HepG2 (cell line): ENCODE measurements at regions not wholly inside any gene's neighbourhood (a gene's known extent, or its start where the extent isn't known, plus 50 kb on each side); places are given as distances from the start of the nearest gene placed in this dataset.

Experiments
- ATAC-seq: fragments of 200-7000 bp; cut with Tn5 transposase; 3 replicates; pipeline ENCODE4 v1.9.1; 2020; ENCODE audit warnings: mild to moderate bottlenecking, moderate library complexity
- BruUV-seq: library from RNA; stranded (reverse); fragments of 400-500 nt; replicated peaks from 2 replicates; lab custom pipeline; 2021; lab: Mats Ljungman, UMichigan
- CTCF ChIA-PET: fragments of 300-600 bp; formaldehyde crosslinking; extraction: SDS; loops from one replicate; lab custom pipeline; 2021; ENCODE audit warnings: low total read pairs, inconsistent platforms, low intra/inter-chr PET ratio; lab: Yijun Ruan, JAX
- POLR2A ChIA-PET: fragments of 350-600 bp; sonication (Branson Sonifier 250); formaldehyde crosslinking; loops from one replicate; lab custom pipeline; 2020; ENCODE audit warnings: antibody characterized with exemption, inconsistent platforms; lab: Yijun Ruan, JAX
- DNase-seq: peaks from one replicate; pipeline ENCODE4 v3.0.0-alpha.2; 2015; ENCODE audit warnings: low spot score
- FAIRE-seq: peaks from 3 replicates; lab custom pipeline; 2011; peaks lifted over from hg19 to GRCh38; lab: Jason Lieb, UNC
- H2AFZ ChIP-seq: one replicate; pipeline ENCODE4 v1.6.1; 2011; ENCODE audit warnings: low read length, inconsistent platforms
- H3K27ac ChIP-seq: fragments of 300-600 bp; 3 replicates; pipeline ENCODE4 v1.8.0; 2011; ENCODE audit warnings: mixed run types, mild to moderate bottlenecking, mixed read lengths, low read length, inconsistent platforms; ENCODE audit not compliant: insufficient read depth; ENCODE audit errors: extremely low read length
- H3K27me3 ChIP-seq, 2 experiments: fragments of 200-600 bp in 1 of 2; 2 replicates in 1 of 2; 3 replicates in 1 of 2; pipeline versions ENCODE4 v1.6.0 to v1.8.0; 2011; ENCODE audit warnings: low read length in 2 of 2, mild to moderate bottlenecking in 2 of 2, moderate library complexity in 2 of 2, inconsistent platforms in 1 of 2; ENCODE audit not compliant: insufficient read depth in 2 of 2, control insufficient read depth in 1 of 2
- H3K36me3 ChIP-seq, 2 experiments: fragments of 200-600 bp in 1 of 2; replicated peaks in 1 of 2; 2 replicates in 1 of 2; 3 replicates in 1 of 2; pipeline versions ENCODE4 v1.5.1 to v1.8.0; 2011; ENCODE audit warnings: low read length in 2 of 2, inconsistent platforms in 1 of 2; ENCODE audit not compliant: insufficient read depth in 2 of 2, control insufficient read depth in 1 of 2
- H3K4me1 ChIP-seq: 2 replicates; pipeline ENCODE4 v1.5.1; 2012; ENCODE audit warnings: low read length, inconsistent platforms; ENCODE audit not compliant: insufficient read depth
- H3K4me2 ChIP-seq: 2 replicates; pipeline ENCODE4 v1.6.0; 2011; ENCODE audit warnings: low read depth, low read length, inconsistent platforms
- H3K4me3 ChIP-seq, 3 experiments: fragments of 200-600 bp in 1 of 3; sonication (generic), shearing (Covaris generic) in 1 of 3; replicated peaks in 1 of 3; 2 replicates each; pipeline ENCODE4 v1.5.1; 2011 to 2016; ENCODE audit warnings: low read length in 3 of 3, inconsistent platforms in 2 of 3, low read depth in 2 of 3, mild to moderate bottlenecking in 2 of 3, control low read depth in 1 of 3, mixed read lengths in 1 of 3; ENCODE audit not compliant: insufficient read depth in 1 of 3
- H3K79me2 ChIP-seq: one replicate; pipeline ENCODE4 v1.6.1; 2011; ENCODE audit warnings: low read length, inconsistent platforms; ENCODE audit not compliant: insufficient read depth
- H3K9ac ChIP-seq: 2 replicates; pipeline ENCODE4 v1.6.0; 2011; ENCODE audit warnings: mild to moderate bottlenecking, low read depth, low read length, inconsistent platforms; ENCODE audit not compliant: insufficient read depth
- H3K9me3 ChIP-seq: 2 replicates; pipeline ENCODE4 v1.5.1; 2012; ENCODE audit warnings: mild to moderate bottlenecking, low read length
- H4K20me1 ChIP-seq: 2 replicates; pipeline ENCODE4 v1.6.0; 2011; ENCODE audit warnings: inconsistent platforms, mild to moderate bottlenecking, low read length, moderate library complexity; ENCODE audit not compliant: insufficient read depth
- BCL6 ChIP-seq: IDR thresholded peaks from 2 replicates; pipeline ENCODE4 v1.6.1; 2016; ENCODE audit warnings: missing genetic modification reagents, missing compliant biosample characterization
- CENPT ChIP-seq: sonication (generic); formaldehyde crosslinking; IDR thresholded peaks from 2 replicates; pipeline ENCODE4 v1.8.0; 2022; ENCODE audit warnings: low read depth, mild to moderate bottlenecking, moderate library complexity, missing genetic modification reagents
- HOXD1 ChIP-seq: sonication (generic); formaldehyde crosslinking; IDR thresholded peaks from 2 replicates; pipeline ENCODE4 v1.5.0; 2020; ENCODE audit warnings: missing genetic modification reagents
- MEIS2 ChIP-seq: sonication (generic); formaldehyde crosslinking; IDR thresholded peaks from 2 replicates; pipeline ENCODE4 v1.9.0; 2021; ENCODE audit warnings: mild to moderate bottlenecking, missing genetic modification reagents
- MXD4 ChIP-seq: IDR thresholded peaks from 2 replicates; pipeline ENCODE4 v1.6.1; 2016; ENCODE audit warnings: mild to moderate bottlenecking, missing biosample characterization, missing genetic modification reagents
- NFIB ChIP-seq: sonication (generic); formaldehyde crosslinking; IDR thresholded peaks from 2 replicates; pipeline ENCODE4 v1.9.0; 2021; ENCODE audit warnings: missing genetic modification reagents, mild to moderate bottlenecking, borderline replicate concordance
- NRL ChIP-seq: sonication (generic); formaldehyde crosslinking; IDR thresholded peaks from 2 replicates; pipeline ENCODE4 v1.5.0; 2020; ENCODE audit warnings: missing genetic modification reagents, mild to moderate bottlenecking, moderate library complexity, borderline replicate concordance
- PRPF4 ChIP-seq: fragments of 200-400 bp; formaldehyde crosslinking; IDR thresholded peaks from 2 replicates; pipeline ENCODE4 v1.6.1; 2016; ENCODE audit warnings: low read length, low read depth; ENCODE audit not compliant: poor library complexity, severe bottlenecking
- SMAD1 ChIP-seq: sonication (generic); formaldehyde crosslinking; IDR thresholded peaks from 2 replicates; pipeline ENCODE4 v1.4.0; 2020; ENCODE audit warnings: missing genetic modification reagents, low read depth, mild to moderate bottlenecking, borderline replicate concordance
- TMF1 ChIP-seq: sonication (generic); formaldehyde crosslinking; IDR thresholded peaks from 2 replicates; pipeline ENCODE4 v1.8.1; 2022; ENCODE audit warnings: low read depth, missing genetic modification reagents
- ZNF639 ChIP-seq: conservative IDR thresholded peaks from 2 replicates; pipeline ENCODE4 v1.6.1; 2018; ENCODE audit warnings: missing genetic modification reagents
- WGBS: methylation state at CpG from one replicate; pipeline ENCODE4 v1.1.6; 2017; ENCODE audit warnings: low lambda C conversion rate; 5-methylcytosine and 5-hydroxymethylcytosine counted together
- in situ Hi-C: cut with HindIII; loops from 2 replicates; pipeline ENCODE4 v1.10.0; 2017; ENCODE audit warnings: low pct_unique_long_range_greater_than_20kb; ENCODE audit not compliant: extremely low pct_ligation_motif_present
- intact Hi-C: fragments of 100-400 bp; cut with micrococcal nuclease; formaldehyde crosslinking; loops from one replicate; pipeline ENCODE4 v1.10.0; 2022; ENCODE audit not compliant: unreplicated experiment

DNA sequence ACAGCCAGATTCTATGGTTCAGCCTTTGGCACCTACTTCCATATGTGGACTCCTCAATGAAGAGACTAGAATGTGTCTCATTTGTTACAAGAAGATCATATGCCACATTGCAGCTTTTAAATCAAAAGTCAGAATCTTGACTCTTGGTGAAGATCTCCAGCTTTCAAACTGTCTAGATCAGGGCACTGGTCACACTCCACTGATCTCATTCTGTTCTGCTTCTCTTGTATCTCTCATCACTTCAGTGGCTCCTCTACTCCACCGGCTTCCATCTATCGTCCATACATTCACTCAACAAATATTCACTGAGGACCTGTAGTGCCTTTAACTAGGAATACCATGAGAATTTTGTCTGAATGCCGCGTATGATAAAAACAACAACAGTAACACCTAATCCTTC lies 203.3 kb upstream of the LPP start:
- no peak for FAIRE-seq
- H3K79me2 ChIP-seq = no peaks in the 10 kb centered on the region
- WGBS = 66% methylated on average over 4 of the region's 4 CpGs
- ChIA-PET POLR2A (no interaction called here), CTCF (no interaction called here)
- H3K9me3 ChIP-seq = no peaks in the 10 kb centered on the region
- no TSS peak for BruUV-seq
- H3K27ac ChIP-seq = no peak overlapping the region
- H4K20me1 ChIP-seq = no peaks in the 10 kb centered on the region
- H3K9ac ChIP-seq = no peak overlapping the region
- H3K4me3 ChIP-seq = no peak overlapping the region
- no peak overlapping the region for H2AFZ ChIP-seq
- TF ChIP-seq NRL (CRISPR knock-in tag) (no peak), MEIS2 (CRISPR knock-in tag) (no peak), HOXD1 (CRISPR knock-in tag) (no peak), NFIB (CRISPR knock-in tag) (no peak), PRPF4 (no peak), TMF1 (CRISPR knock-in tag) (no peak), ZNF639 (CRISPR knock-in tag) (no peak), BCL6 (CRISPR knock-in tag) (no peak), SMAD1 (CRISPR knock-in tag) (no peak), MXD4 (CRISPR knock-in tag) (no peak), CENPT (CRISPR knock-in tag) (no peak)
- TF ChIP-seq, all 625 proteins: peak for 0
- intact Hi-C loops (no loop called here), in situ Hi-C loops (no loop called here)
- H3K4me2 ChIP-seq = no peak overlapping the region
- peaks cover 46% of the 10 kb centered on the region for H3K4me1 ChIP-seq
- H3K36me3 ChIP-seq = no peaks in the 10 kb centered on the region
- DNase-seq (no peak), ATAC-seq (no peak)
- peaks cover 0 to 6% of the 10 kb centered on the region in 2 experiments; a peak in 2 of 5 replicates for H3K27me3 ChIP-seq
